HG03135 (cell line): ENCODE measurements at regions not wholly inside any gene's neighbourhood (a gene's known extent, or its start where the extent isn't known, plus 50 kb on each side); places are given as distances from the start of the nearest gene placed in this dataset.
"Not testable (repeated sequence)": the region's sequence is repeated elsewhere in the genome, so short reads cannot be mapped to it uniquely, and the experiment has no call there.

Experiments
- ATAC-seq: cut with Tn5 transposase; IDR thresholded peaks from one replicate; pipeline ENCODE4 v1.9.1; 2021; ENCODE audit warnings: mild to moderate bottlenecking, moderate library complexity; ENCODE audit not compliant: unreplicated experiment

- ATAC-seq, result no peak
Measured at GRCh38 chr7:35968140-35968940, 167.5 kb downstream of the SEPTIN7 start.

- ATAC-seq, result no peak
Measured at GRCh38 chr7:35969066-35969465, 168.2 kb downstream of the SEPTIN7 start.

- no peak for ATAC-seq
Measured at GRCh38 chr7:35970458-35970857, 169.6 kb downstream of the SEPTIN7 start.

GRCh38 chr7:35971133-35971891 lies 170.5 kb downstream of the SEPTIN7 start:
- no peak for ATAC-seq

GRCh38 chr7:35975851-35976454 lies 175.1 kb downstream of the SEPTIN7 start:
- peak; percentile 82 for ATAC-seq

- not testable (repeated sequence) for ATAC-seq
Measured at GRCh38 chr7:35978816-35979640, 174.0 kb upstream of the EEPD1 start.

- no peak for ATAC-seq
Measured at GRCh38 chr7:35982600-35982999, 170.5 kb upstream of the EEPD1 start.

GRCh38 chr7:35983626-35984025 lies 169.4 kb upstream of the EEPD1 start:
- no peak for ATAC-seq

- peak; percentile 93 for ATAC-seq
Measured at GRCh38 chr7:35985126-35985754, 167.8 kb upstream of the EEPD1 start.

- no peak for ATAC-seq
Measured at GRCh38 chr7:35987016-35987415, 166.0 kb upstream of the EEPD1 start.

- no peak for ATAC-seq
Measured at GRCh38 chr7:35988105-35988504, 164.9 kb upstream of the EEPD1 start.

GRCh38 chr7:35988818-35989217 lies 164.2 kb upstream of the EEPD1 start:
- ATAC-seq, result no peak

GRCh38 chr7:35991511-35992232 lies 161.4 kb upstream of the EEPD1 start:
- ATAC-seq, result no peak

GRCh38 chr7:35992436-35992835 lies 160.6 kb upstream of the EEPD1 start:
- ATAC-seq, result no peak

GRCh38 chr7:35993113-35993512 lies 159.9 kb upstream of the EEPD1 start:
- ATAC-seq, result no peak

GRCh38 chr7:35993676-35994606 lies 159.1 kb upstream of the EEPD1 start:
- ATAC-seq, result no peak

GRCh38 chr7:35995334-35995733 lies 157.7 kb upstream of the EEPD1 start:
- ATAC-seq, result no peak

GRCh38 chr7:35998481-35998880 lies 154.6 kb upstream of the EEPD1 start:
- no peak for ATAC-seq

GRCh38 chr7:36001546-36001945 lies 151.5 kb upstream of the EEPD1 start:
- no peak for ATAC-seq
